ENCODE measurements at regions not wholly inside any gene's neighbourhood (a gene's known extent, or its start where the extent isn't known, plus 50 kb on each side); places are given as distances from the start of the nearest gene placed in this dataset.
"Not testable (repeated sequence)": the region's sequence is repeated elsewhere in the genome, so short reads cannot be mapped to it uniquely, and the experiment has no call there.

- no peaks in the 10 kb centered on the region for H3K4me1 ChIP-seq (ENCODE audit: insufficient read depth, low read length)
- no peaks in the 10 kb centered on the region for H3K36me3 ChIP-seq (ENCODE audit: insufficient read depth, low read length)
- H3K27me3 ChIP-seq (ENCODE audit: insufficient read depth, low read length), result peaks cover 3% of the 10 kb centered on the region
- no peak overlapping the region for H3K4me3 ChIP-seq (ENCODE audit: low read length)
- no peaks in the 10 kb centered on the region for H3K9me3 ChIP-seq (ENCODE audit: low read length)
- H2AFZ ChIP-seq (ENCODE audit: low read depth, low read length), result no peak overlapping the region
Measured at GRCh38 chr20:4465212-4465611, 216.1 kb upstream of the ADRA1D start.

GRCh38 chr20:4462801-4463200 lies 213.7 kb upstream of the ADRA1D start:
- H2AFZ ChIP-seq (ENCODE audit: low read depth, low read length); H3K27me3 ChIP-seq (ENCODE audit: insufficient read depth, low read length); H3K4me1 ChIP-seq (ENCODE audit: insufficient read depth, low read length); H3K36me3 ChIP-seq (ENCODE audit: insufficient read depth, low read length); H3K9me3 ChIP-seq (ENCODE audit: low read length); H3K4me3 ChIP-seq (ENCODE audit: low read length): not testable (repeated sequence)

- no peak overlapping the region for H2AFZ ChIP-seq (ENCODE audit: low read depth, low read length)
- peaks cover 5% of the 10 kb centered on the region for H3K4me1 ChIP-seq (ENCODE audit: insufficient read depth, low read length)
- no peaks in the 10 kb centered on the region for H3K9me3 ChIP-seq (ENCODE audit: low read length)
- H3K27me3 ChIP-seq (ENCODE audit: insufficient read depth, low read length), result peaks cover 2% of the 10 kb centered on the region
- no peak overlapping the region for H3K4me3 ChIP-seq (ENCODE audit: low read length)
- no peaks in the 10 kb centered on the region for H3K36me3 ChIP-seq (ENCODE audit: insufficient read depth, low read length)
Measured at GRCh38 chr20:4459081-4459480, 210.0 kb upstream of the ADRA1D start.

DNA sequence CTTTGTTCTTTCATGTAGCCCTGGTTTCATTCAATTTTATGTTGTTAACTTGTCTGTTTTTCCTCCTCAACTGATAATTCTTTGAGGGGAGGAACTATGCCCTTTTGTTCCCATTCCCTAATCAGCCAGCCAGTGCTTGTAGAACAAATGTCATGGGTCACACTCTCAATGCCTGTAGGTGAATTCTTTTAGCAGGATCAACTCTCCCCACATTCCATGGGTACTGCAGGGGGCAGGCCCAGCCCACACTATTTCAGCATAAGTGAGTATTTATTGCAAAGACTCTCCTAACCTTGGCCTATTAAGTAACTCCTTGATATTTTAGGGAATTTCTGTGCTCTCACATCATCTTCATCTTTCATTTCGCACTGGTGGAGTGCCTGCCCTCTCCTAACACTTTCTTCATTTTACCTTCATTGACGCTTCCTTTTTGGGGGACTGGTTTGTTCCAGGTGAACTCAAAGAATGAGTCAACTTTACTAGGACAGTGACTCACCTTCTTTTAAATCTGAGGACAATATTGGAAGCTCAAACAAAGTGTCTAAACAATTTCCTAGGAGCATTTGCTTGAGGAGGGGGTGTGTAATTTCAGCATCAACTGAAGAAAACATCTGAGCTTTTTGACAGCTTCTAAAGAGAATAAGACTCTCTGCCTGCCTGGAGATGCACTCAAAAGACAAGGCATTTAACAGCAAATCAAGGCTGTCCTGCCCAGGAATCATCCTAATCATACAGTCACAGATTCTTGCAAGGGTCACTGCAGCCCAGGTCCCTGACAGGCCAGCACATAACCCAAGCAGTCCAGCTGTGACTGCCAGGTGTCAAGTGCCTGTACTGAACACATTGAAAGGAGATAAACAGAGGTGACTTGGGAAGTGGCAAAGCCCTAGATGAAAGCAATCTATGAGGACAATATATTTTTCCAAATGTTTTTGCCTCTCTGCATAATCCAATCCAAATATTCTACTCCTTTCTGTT lies 208.8 kb upstream of the ADRA1D start:
- H2AFZ ChIP-seq (ENCODE audit: low read depth, low read length), result no peak overlapping the region
- H3K4me1 ChIP-seq (ENCODE audit: insufficient read depth, low read length), result peaks cover 5% of the 10 kb centered on the region
- H3K4me3 ChIP-seq (ENCODE audit: low read length), result no peak overlapping the region
- H3K27me3 ChIP-seq (ENCODE audit: insufficient read depth, low read length), result peaks cover 2% of the 10 kb centered on the region
- no peaks in the 10 kb centered on the region for H3K36me3 ChIP-seq (ENCODE audit: insufficient read depth, low read length)
- H3K9me3 ChIP-seq (ENCODE audit: low read length), result no peaks in the 10 kb centered on the region

- H3K9me3 ChIP-seq (ENCODE audit: low read length), result no peaks in the 10 kb centered on the region
- no peak overlapping the region for H3K4me3 ChIP-seq (ENCODE audit: low read length)
- peaks cover 2% of the 10 kb centered on the region for H3K27me3 ChIP-seq (ENCODE audit: insufficient read depth, low read length)
- no peak overlapping the region for H2AFZ ChIP-seq (ENCODE audit: low read depth, low read length)
- peaks cover 8% of the 10 kb centered on the region for H3K4me1 ChIP-seq (ENCODE audit: insufficient read depth, low read length)
- no peaks in the 10 kb centered on the region for H3K36me3 ChIP-seq (ENCODE audit: insufficient read depth, low read length)
Measured at GRCh38 chr20:4455996-4456395, 206.9 kb upstream of the ADRA1D start.

- no peak overlapping the region for H2AFZ ChIP-seq (ENCODE audit: low read depth, low read length)
- H3K4me1 ChIP-seq (ENCODE audit: insufficient read depth, low read length), result peaks cover 8% of the 10 kb centered on the region
- H3K9me3 ChIP-seq (ENCODE audit: low read length), result no peaks in the 10 kb centered on the region
- H3K36me3 ChIP-seq (ENCODE audit: insufficient read depth, low read length), result no peaks in the 10 kb centered on the region
- peaks cover 2% of the 10 kb centered on the region for H3K27me3 ChIP-seq (ENCODE audit: insufficient read depth, low read length)
- no peak overlapping the region for H3K4me3 ChIP-seq (ENCODE audit: low read length)
Measured at GRCh38 chr20:4455301-4455701, 206.2 kb upstream of the ADRA1D start.

DNA sequence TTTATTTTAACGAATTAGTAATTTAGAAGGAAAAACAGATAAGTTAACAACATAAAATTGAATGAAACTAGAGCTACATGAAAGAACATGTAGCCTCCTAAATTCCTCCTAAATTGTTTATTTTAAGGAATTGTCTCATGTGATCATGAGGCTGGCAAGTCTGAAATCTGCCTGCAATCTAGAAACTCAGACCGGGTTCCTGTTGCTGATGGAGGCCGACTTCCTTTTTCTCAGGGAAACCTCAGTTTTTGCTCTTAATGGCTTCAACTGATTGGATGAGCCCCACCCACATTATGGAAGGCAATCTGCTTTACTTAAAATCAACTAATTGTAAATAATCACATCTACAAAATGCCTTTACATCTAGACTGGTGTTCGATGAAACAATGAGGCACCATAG lies 205.0 kb upstream of the ADRA1D start:
- Histone ChIP-seq H3K9me3 (ENCODE audit: low read length) (no peaks in the 10 kb centered on the region), H3K4me1 (ENCODE audit: insufficient read depth, low read length) (peaks cover 13% of the 10 kb centered on the region), H3K36me3 (ENCODE audit: insufficient read depth, low read length) (no peaks in the 10 kb centered on the region), H3K4me3 (ENCODE audit: low read length) (no peak overlapping the region), H3K27me3 (ENCODE audit: insufficient read depth, low read length) (no peaks in the 10 kb centered on the region), H2AFZ (ENCODE audit: low read depth, low read length) (no peak overlapping the region)

DNA sequence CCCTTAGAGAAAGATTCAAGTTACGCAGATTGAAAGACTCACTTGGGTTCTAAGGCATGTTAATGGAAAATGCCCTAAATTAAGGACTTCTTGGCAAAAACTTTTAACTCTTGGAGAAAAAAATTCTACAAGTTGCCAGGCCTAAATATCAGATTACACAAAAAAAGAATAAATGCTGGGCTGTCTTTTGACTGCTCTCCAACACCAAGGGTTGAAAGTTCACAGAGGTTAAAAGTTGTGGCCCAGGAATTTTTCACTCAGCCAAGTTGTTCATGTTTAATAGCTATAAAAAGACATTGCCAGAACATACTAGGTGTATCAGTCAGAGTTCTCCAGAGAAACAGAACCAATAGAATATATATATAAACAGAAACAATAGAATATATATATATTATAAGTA lies 204.3 kb upstream of the ADRA1D start:
- Histone ChIP-seq H2AFZ (ENCODE audit: low read depth, low read length) (no peak overlapping the region), H3K4me3 (ENCODE audit: low read length) (no peak overlapping the region), H3K36me3 (ENCODE audit: insufficient read depth, low read length) (no peaks in the 10 kb centered on the region), H3K27me3 (ENCODE audit: insufficient read depth, low read length) (no peaks in the 10 kb centered on the region), H3K9me3 (ENCODE audit: low read length) (no peaks in the 10 kb centered on the region), H3K4me1 (ENCODE audit: insufficient read depth, low read length) (peaks cover 13% of the 10 kb centered on the region)

- Histone ChIP-seq H2AFZ (ENCODE audit: low read depth, low read length) (no peak overlapping the region), H3K4me1 (ENCODE audit: insufficient read depth, low read length) (peaks cover 8% of the 10 kb centered on the region), H3K9me3 (ENCODE audit: low read length) (peaks cover 1% of the 10 kb centered on the region), H3K4me3 (ENCODE audit: low read length) (no peak overlapping the region), H3K27me3 (ENCODE audit: insufficient read depth, low read length) (no peaks in the 10 kb centered on the region), H3K36me3 (ENCODE audit: insufficient read depth, low read length) (no peaks in the 10 kb centered on the region)
Measured at GRCh38 chr20:4451487-4452081, 202.5 kb upstream of the ADRA1D start.

DNA sequence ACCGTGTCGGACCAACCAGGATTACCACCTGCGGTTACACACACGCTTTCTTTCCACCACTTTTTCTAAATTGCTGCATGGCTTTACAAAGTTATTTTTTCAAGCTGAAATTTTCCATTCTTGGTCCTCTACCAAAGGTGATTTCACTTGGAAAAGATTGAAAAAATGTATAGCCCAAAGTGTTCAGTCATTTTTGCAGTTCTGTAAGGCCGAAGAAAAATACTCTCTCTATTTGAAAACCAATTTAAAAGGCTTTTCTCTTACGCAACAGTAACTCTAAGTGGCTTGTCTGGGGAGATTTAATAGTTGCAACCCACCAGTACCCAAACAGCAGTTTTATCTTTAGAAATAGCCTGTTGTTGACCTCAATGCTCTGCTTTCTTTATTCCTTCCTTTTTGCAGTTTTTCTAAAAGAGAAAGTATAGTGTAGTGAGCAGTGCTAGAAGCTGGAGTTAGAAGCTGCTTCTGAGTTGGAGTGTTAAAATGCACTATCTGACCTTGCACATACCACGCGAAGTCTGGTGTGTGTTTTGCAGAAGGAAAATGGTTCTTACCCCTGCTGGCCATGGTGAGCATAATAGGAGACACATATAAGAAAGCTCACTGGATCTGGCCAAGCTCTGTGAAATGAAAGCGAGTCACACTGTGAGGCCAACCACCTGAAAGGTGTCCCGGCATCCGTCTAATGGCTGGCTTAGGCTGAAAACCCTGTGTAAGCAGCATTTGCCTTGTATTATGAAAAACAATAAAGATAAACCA lies 201.0 kb upstream of the ADRA1D start:
- H3K27me3 ChIP-seq (ENCODE audit: insufficient read depth, low read length), result no peaks in the 10 kb centered on the region
- H3K4me3 ChIP-seq (ENCODE audit: low read length), result no peak overlapping the region
- no peaks in the 10 kb centered on the region for H3K36me3 ChIP-seq (ENCODE audit: insufficient read depth, low read length)
- peaks cover 8% of the 10 kb centered on the region for H3K4me1 ChIP-seq (ENCODE audit: insufficient read depth, low read length)
- peaks cover 2% of the 10 kb centered on the region for H3K9me3 ChIP-seq (ENCODE audit: low read length)
- peak overlapping the region; percentile 1 for H2AFZ ChIP-seq (ENCODE audit: low read depth, low read length)

DNA sequence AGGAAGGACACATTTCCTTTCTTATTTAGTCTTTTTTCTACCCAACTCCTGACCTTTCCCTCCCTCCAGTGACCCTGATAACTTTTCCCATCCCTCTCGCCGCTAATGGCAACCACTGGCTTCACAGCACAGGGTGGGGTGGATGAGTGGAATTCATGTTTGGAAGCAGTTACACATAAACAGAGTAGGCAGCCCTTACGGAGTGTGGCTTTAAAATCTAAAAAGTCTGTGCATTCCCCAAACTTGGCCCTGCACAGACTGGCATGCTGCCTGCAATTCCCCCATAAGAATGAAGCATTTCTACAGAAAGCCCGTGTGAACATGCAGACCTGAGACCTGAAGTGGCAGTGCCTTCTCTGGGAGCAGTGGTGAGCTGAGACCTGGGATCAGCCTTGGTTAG lies 196.7 kb upstream of the ADRA1D start:
- Histone ChIP-seq H2AFZ (ENCODE audit: low read depth, low read length) (no peak overlapping the region), H3K4me3 (ENCODE audit: low read length) (no peak overlapping the region), H3K27me3 (ENCODE audit: insufficient read depth, low read length) (no peaks in the 10 kb centered on the region), H3K36me3 (ENCODE audit: insufficient read depth, low read length) (no peaks in the 10 kb centered on the region), H3K9me3 (ENCODE audit: low read length) (peaks cover 2% of the 10 kb centered on the region), H3K4me1 (ENCODE audit: insufficient read depth, low read length) (peaks cover 5% of the 10 kb centered on the region)

GRCh38 chr20:4445331-4445730 lies 196.2 kb upstream of the ADRA1D start:
- Histone ChIP-seq H3K4me3 (ENCODE audit: low read length) (no peak overlapping the region), H3K36me3 (ENCODE audit: insufficient read depth, low read length) (no peaks in the 10 kb centered on the region)

DNA sequence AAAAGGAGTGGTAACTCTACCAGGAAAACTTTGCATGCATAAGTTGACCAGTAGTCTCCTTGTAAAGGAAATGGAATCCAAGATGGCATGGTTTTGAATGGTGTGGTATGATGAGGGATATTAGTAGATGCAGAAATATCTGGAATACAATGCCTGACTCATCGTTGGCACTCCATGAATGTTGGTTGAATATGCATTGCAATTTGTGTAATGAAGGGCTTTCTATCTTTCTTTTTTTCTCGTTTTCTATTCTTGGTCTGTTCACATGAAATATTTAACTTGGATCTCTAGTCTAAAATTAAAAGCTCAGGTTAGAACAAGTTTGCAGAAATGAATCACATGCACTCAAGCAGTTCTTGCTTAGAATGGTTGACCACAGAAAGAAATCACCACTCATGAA lies 195.3 kb upstream of the ADRA1D start:
- no peak overlapping the region for H2AFZ ChIP-seq (ENCODE audit: low read depth, low read length)
- H3K27me3 ChIP-seq (ENCODE audit: insufficient read depth, low read length), result no peaks in the 10 kb centered on the region
- no peaks in the 10 kb centered on the region for H3K4me1 ChIP-seq (ENCODE audit: insufficient read depth, low read length)
- H3K36me3 ChIP-seq (ENCODE audit: insufficient read depth, low read length), result no peaks in the 10 kb centered on the region
- no peak overlapping the region for H3K4me3 ChIP-seq (ENCODE audit: low read length)
- H3K9me3 ChIP-seq (ENCODE audit: low read length), result peaks cover 2% of the 10 kb centered on the region

More at GRCh38 chr20:4445331-4445730, 196.2 kb upstream of the ADRA1D start:
- H3K4me1 ChIP-seq (ENCODE audit: insufficient read depth, low read length), result peaks cover 5% of the 10 kb centered on the region
- H2AFZ ChIP-seq (ENCODE audit: low read depth, low read length), result no peak overlapping the region
- H3K27me3 ChIP-seq (ENCODE audit: insufficient read depth, low read length), result no peaks in the 10 kb centered on the region
- H3K9me3 ChIP-seq (ENCODE audit: low read length), result peaks cover 2% of the 10 kb centered on the region

All from neuron (in vitro differentiated cells).